ENCODE measurements at regions not wholly inside any gene's neighbourhood (a gene's known extent, or its start where the extent isn't known, plus 50 kb on each side); places are given as distances from the start of the nearest gene placed in this dataset.

- dilution Hi-C loops (cut with HindIII; ENCODE audit: low sequenced_read_pairs, unreplicated experiment): no loop called here
- Histone ChIP-seq H3K9me1 (ENCODE audit: insufficient read depth, low read length) (no peaks in the 10 kb centered on the region), H2AFZ (replicated peaks; ENCODE audit: low read length, poor library complexity) (no peak overlapping the region), H2BK5ac (ENCODE audit: low read depth, low read length, poor library complexity, severe bottlenecking) (no peak overlapping the region), H3K23ac (ENCODE audit: low read depth, low read length) (no peak overlapping the region), H3K9ac (ENCODE audit: low read depth, low read length) (no peak overlapping the region), H4K8ac (ENCODE audit: low read depth in 2 of 2, low read length in 2 of 2) (no peak overlapping the region), H3K18ac (ENCODE audit: low read depth, low read length) (no peak overlapping the region), H4K91ac (ENCODE audit: insufficient read depth, low read depth, low read length) (no peak overlapping the region), H2BK15ac (ENCODE audit: low read depth, low read length) (no peak overlapping the region), H2BK120ac (ENCODE audit: low read depth, low read length) (no peak overlapping the region), H2AK5ac (ENCODE audit: low read depth, low read length) (no peak overlapping the region), H4K20me1 (ENCODE audit: insufficient read depth, low read length) (no peaks in the 10 kb centered on the region), H4K5ac (ENCODE audit: low read depth, low read length) (no peak overlapping the region), H2BK20ac (ENCODE audit: low read depth, low read length) (no peak overlapping the region), H3K4me1 (ENCODE audit: control insufficient read depth, insufficient read depth, low read length) (no peaks in the 10 kb centered on the region), H3K27me3 (ENCODE audit: control insufficient read depth, insufficient read depth, low read length) (no peaks in the 10 kb centered on the region), H2AK9ac (replicated peaks; ENCODE audit: low read depth, low read length, poor library complexity) (no peak overlapping the region), H3K4ac (ENCODE audit: low read depth, low read length) (no peak overlapping the region), H3K79me1 (ENCODE audit: low read depth in 1 of 2, low read length in 2 of 2) (no peaks in the 10 kb centered on the region), H3K36me3 (ENCODE audit: control insufficient read depth, insufficient read depth, low read length) (no peaks in the 10 kb centered on the region), H3K4me3 (ENCODE audit: insufficient read depth, low read depth, low read length) (no peak overlapping the region), H3K14ac (replicated peaks; ENCODE audit: low read depth, low read length) (no peak overlapping the region), H3K56ac (ENCODE audit: extremely low read depth, insufficient read depth, low read length) (no peak overlapping the region), H3K4me2 (ENCODE audit: low read depth, low read length) (no peak overlapping the region), H3K9me3 (ENCODE audit: control insufficient read depth, insufficient read depth, low read length) (peaks cover 32% of the 10 kb centered on the region; the same call in 1 of the 2 replicates), H3K27ac (ENCODE audit: insufficient read depth, low read length) (no peak overlapping the region)
- no TSS peak for BruUV-seq (replicated peaks)
- in situ Hi-C loops (cut with MboI; ENCODE audit: low sequenced_read_pairs): no loop called here
- intact Hi-C loops (cut with micrococcal nuclease): no loop called here
- no peak for ATAC-seq (ENCODE audit: low read depth)
- TF ChIP-seq BHLHE40 (IDR thresholded peaks at IDR 0.05; ENCODE audit: low read depth, low read length) (no peak), CTCF (conservative IDR thresholded peaks at IDR 0.05; ENCODE audit: low read depth, low read length) (no peak), ELK1 (IDR thresholded peaks at IDR 0.05; ENCODE audit: borderline replicate concordance, low read depth, low read length) (no peak), RCOR1 (IDR thresholded peaks at IDR 0.05; ENCODE audit: insufficient replicate concordance, low read length) (no peak), FOS (IDR thresholded peaks at IDR 0.05; ENCODE audit: low read depth, low read length) (no peak)
- DNase-seq: no peak
- ChIA-PET CTCF (no interaction called here), POLR2A (ENCODE audit: unreplicated experiment) (no interaction called here)
- WGBS, 2 experiments (ENCODE audit: extremely low coverage in 2 of 2, insufficient read length in 1 of 2): 78% methylated on average over 3 of the region's 4 CpGs; no CpG with 5 or more reads in 1 of the 2 experiments
Measured at GRCh38 chr13:19072543-19072942, 109.1 kb downstream of the TUBA3C start.
